Activated T-cell treated with anti-CD3 and anti-CD28 coated beads, Interleukin-2, amount 50 U/mL, for 24 hours (primary cell): ENCODE measurements at regions not wholly inside any gene's neighbourhood (a gene's known extent, or its start where the extent isn't known, plus 50 kb on each side); places are given as distances from the start of the nearest gene placed in this dataset.

ENCODE experiments used
- DNase-seq: peaks from one replicate; pipeline ENCODE4 v3.0.0-alpha.2; 2020
- H3K27ac Mint-ChIP-seq: 2 replicates; pipeline ENCODE4 v1.8.0; 2020; ENCODE audit warnings: mild to moderate bottlenecking, mixed read lengths
- H3K27me3 Mint-ChIP-seq: 2 replicates; pipeline ENCODE4 v1.8.0; 2020; ENCODE audit warnings: mixed read lengths
- H3K36me3 Mint-ChIP-seq: 2 replicates; pipeline ENCODE4 v1.8.0; 2020; ENCODE audit warnings: low read depth, mixed read lengths
- H3K4me1 Mint-ChIP-seq: 2 replicates; pipeline ENCODE4 v1.8.0; 2020; ENCODE audit warnings: low read depth, mixed read lengths
- H3K4me3 Mint-ChIP-seq: 2 replicates; pipeline ENCODE4 v1.8.0; 2020; ENCODE audit warnings: mild to moderate bottlenecking, moderate library complexity, mixed read lengths
- H3K9me3 Mint-ChIP-seq: 2 replicates; pipeline ENCODE4 v1.8.0; 2020; ENCODE audit warnings: mixed read lengths

DNA sequence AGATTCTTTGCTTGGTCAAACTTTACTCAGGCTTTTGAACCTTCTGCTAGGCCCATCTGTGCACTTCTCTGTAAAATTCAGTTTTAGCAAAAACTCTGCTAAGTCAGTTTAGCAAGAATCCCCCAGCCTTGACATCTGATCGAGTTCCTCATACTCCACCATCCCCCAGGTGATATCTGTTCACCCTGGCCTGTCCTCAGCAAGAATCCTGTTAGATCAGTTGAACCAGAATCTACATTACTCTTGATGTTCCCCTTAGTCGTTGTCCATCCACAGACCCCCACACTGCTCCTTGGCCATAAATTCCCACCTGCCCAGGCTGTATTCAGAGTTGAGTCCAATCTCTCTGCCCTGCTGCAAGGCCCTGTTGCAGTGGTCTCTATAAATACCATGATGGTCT, 162.6 kb downstream of the ZNF674 start:
- Mint-ChIP-seq H3K4me1 (peaks cover 4% of the 10 kb centered on the region), H3K27me3 (peaks cover 38% of the 10 kb centered on the region), H3K9me3 (no peaks in the 10 kb centered on the region), H3K36me3 (no peaks in the 10 kb centered on the region), H3K27ac (no peak overlapping the region), H3K4me3 (no peak overlapping the region)
- no peak for DNase-seq

DNA sequence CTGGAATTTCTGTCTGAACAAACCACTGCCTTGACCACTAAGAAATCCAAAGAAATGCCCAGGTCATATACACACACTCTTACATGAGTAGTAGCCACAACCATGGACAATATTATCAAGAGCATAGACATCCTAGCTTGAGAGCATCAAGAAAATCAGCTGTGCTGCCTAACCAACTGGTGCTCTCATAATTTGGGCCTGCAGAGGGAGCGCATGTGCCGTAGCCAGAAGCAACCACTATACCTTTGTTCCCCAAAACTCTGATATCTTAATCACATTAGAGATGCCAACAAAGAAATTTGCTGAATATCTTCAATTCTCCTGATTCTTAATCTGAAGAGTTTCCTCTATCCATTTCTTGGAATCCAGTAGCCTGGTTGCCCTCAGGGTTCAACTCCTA, 163.6 kb downstream of the ZNF674 start:
- H3K9me3 Mint-ChIP-seq, result no peaks in the 10 kb centered on the region
- peak; percentile 34 for DNase-seq

GRCh38 chrX:46380148-46380752, 165.0 kb downstream of the ZNF674 start:
- Mint-ChIP-seq H3K4me3 (no peak overlapping the region), H3K4me1 (peaks cover 15% of the 10 kb centered on the region), H3K36me3 (no peaks in the 10 kb centered on the region), H3K27ac (no peak overlapping the region), H3K27me3 (peaks cover 27% of the 10 kb centered on the region), H3K9me3 (no peaks in the 10 kb centered on the region)
- DNase-seq, result no peak

More for the DNA sequence above, 163.6 kb downstream of the ZNF674 start:
- peaks cover 34% of the 10 kb centered on the region for H3K27me3 Mint-ChIP-seq
- no peak overlapping the region for H3K4me3 Mint-ChIP-seq
- H3K27ac Mint-ChIP-seq, result no peak overlapping the region
- no peaks in the 10 kb centered on the region for H3K36me3 Mint-ChIP-seq
- peaks cover 4% of the 10 kb centered on the region for H3K4me1 Mint-ChIP-seq

DNA sequence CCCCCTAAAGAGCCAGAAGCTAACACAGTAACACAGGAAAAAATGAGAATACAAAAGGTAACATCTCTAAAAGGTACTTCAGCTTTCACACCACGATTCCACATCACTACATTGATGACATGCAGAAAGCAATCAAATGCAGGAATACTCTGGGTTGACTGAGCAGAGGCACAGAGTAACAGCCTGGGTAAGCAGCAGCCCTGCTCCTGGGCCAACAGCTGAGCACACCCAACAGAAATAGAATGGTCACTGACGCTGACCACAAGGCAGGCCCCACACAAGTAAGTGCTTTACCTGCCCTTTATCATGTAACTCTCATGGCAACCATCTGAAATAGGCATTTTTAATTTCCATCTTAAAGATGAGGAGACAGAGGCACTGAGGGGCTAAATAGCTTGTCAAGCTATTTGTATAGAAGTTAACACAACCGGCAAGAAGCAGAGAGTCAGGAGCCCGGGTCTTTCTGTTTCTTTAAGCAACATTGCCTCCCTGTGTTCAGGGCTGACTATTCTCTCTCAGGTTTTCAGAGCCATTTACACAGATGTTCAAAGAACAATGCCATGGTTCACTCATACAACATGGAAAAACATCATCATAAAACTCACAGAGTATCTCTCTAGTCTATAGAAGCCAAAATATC, 168.9 kb downstream of the ZNF674 start:
- Mint-ChIP-seq H3K36me3 (no peaks in the 10 kb centered on the region), H3K27me3 (peaks cover 23% of the 10 kb centered on the region), H3K27ac (no peak overlapping the region), H3K4me3 (no peak overlapping the region), H3K4me1 (peaks cover 20% of the 10 kb centered on the region), H3K9me3 (no peaks in the 10 kb centered on the region)
- DNase-seq, result peak; percentile 31

- Mint-ChIP-seq H3K4me1 (peaks cover 20% of the 10 kb centered on the region), H3K27me3 (peaks cover 20% of the 10 kb centered on the region), H3K27ac (no peak overlapping the region), H3K4me3 (no peak overlapping the region), H3K9me3 (no peaks in the 10 kb centered on the region), H3K36me3 (no peaks in the 10 kb centered on the region)
- DNase-seq, result no peak
Observed at GRCh38 chrX:46375831-46376230, 169.4 kb downstream of the ZNF674 start.

DNA sequence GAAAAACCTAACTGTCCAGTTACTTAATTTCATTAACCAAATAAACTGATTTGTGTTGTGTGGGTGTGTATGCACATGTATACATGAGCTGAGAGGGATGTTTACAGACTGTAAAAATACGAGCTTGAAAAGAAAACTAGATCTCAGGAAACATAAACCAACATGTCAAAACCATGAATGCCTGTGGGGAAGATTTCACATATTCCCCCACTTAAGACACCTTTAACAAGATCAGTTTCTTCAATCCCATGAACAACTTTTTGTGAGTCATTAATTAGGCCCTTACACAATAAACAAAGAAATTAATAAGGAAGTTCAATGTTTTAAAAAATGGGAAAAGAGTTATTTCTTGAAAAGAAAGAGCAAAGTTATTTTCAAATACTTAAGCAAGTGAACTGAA, 170.8 kb downstream of the ZNF674 start:
- Mint-ChIP-seq H3K27ac (no peak overlapping the region), H3K27me3 (peaks cover 15% of the 10 kb centered on the region), H3K36me3 (no peaks in the 10 kb centered on the region), H3K9me3 (no peaks in the 10 kb centered on the region), H3K4me1 (peaks cover 17% of the 10 kb centered on the region), H3K4me3 (no peak overlapping the region)
- no peak for DNase-seq

- Mint-ChIP-seq H3K4me3 (no peak overlapping the region), H3K4me1 (no peaks in the 10 kb centered on the region), H3K36me3 (no peaks in the 10 kb centered on the region), H3K27ac (no peak overlapping the region), H3K27me3 (peaks cover 10% of the 10 kb centered on the region), H3K9me3 (no peaks in the 10 kb centered on the region)
- DNase-seq, result no peak
Observed at GRCh38 chrX:46367491-46367890, 177.7 kb downstream of the ZNF674 start.

DNA sequence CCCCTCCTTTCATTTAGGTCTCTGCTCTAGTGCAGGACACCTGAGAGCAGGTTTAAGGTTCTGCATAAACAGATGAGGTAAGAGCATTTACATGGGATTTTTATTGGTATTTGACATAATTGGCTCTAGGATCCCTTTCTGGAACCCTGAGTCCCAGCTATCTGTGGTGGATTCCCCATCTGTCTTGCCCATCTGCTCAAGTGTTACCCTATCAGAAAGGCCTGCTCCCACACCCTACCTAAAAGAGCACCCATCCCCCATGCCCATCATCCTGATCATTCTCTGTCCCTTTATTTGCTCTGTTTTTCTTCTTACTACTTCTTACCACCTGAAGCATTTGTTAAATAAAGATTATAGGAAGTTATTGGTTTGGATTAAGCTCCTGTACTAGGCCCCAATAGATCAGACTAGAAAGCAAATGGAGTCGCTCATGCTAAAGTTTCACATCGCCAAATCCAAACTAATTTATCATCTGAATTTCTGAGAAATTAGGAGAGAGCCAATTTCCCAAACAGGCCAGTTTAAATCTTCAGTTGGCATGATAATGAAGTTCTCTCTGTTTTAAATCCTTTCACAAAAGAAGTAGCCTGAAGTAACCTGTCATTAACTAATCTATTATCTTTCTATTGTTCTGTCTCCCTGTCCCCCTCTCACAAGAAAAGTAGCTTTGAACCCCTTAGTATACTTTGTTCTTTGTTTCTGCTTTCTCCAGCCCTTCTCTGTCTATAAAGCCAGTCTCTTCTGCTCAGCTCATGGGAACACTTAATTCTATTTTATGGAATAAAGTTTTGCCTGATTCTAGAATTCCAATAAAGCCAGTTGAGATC, 178.6 kb downstream of the ZNF674 start:
- no peak for DNase-seq
- Mint-ChIP-seq H3K4me3 (no peak overlapping the region), H3K4me1 (no peaks in the 10 kb centered on the region), H3K27ac (no peak overlapping the region), H3K27me3 (peaks cover 13% of the 10 kb centered on the region), H3K36me3 (no peaks in the 10 kb centered on the region), H3K9me3 (no peaks in the 10 kb centered on the region)

DNA sequence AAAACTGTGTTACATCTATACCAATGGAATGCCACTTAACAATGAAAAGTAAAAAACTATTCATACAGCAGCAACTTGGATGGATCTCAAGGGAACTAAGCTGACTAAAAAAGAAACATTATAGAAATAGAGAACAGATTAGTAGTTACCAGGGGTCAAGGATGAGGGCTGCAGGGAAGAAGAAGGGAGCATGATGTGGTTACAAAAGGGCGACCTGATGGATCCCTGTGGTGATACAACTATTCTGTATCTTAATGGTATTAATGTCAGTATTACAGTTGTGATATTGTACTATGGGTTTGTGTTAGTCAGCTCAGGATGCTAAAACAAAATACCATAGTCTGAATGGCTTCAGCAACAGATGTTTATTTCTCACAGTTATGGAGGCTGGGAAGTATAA, 190.7 kb downstream of the ZNF674 start:
- Mint-ChIP-seq H3K4me3 (no peak overlapping the region), H3K27me3 (peaks cover 35% of the 10 kb centered on the region), H3K4me1 (no peaks in the 10 kb centered on the region), H3K9me3 (peaks cover 4% of the 10 kb centered on the region), H3K27ac (no peak overlapping the region), H3K36me3 (no peaks in the 10 kb centered on the region)
- DNase-seq, result no peak

GRCh38 chrX:46341767-46342322, 203.4 kb downstream of the ZNF674 start:
- no peak overlapping the region for H3K27ac Mint-ChIP-seq
- no peaks in the 10 kb centered on the region for H3K9me3 Mint-ChIP-seq
- H3K36me3 Mint-ChIP-seq, result no peaks in the 10 kb centered on the region
- DNase-seq, result no peak
- no peak overlapping the region for H3K4me3 Mint-ChIP-seq
- H3K27me3 Mint-ChIP-seq, result peaks cover 55% of the 10 kb centered on the region
- no peaks in the 10 kb centered on the region for H3K4me1 Mint-ChIP-seq

GRCh38 chrX:46340696-46341095, 204.5 kb downstream of the ZNF674 start:
- no peaks in the 10 kb centered on the region for H3K4me1 Mint-ChIP-seq
- DNase-seq, result no peak
- H3K27ac Mint-ChIP-seq, result no peak overlapping the region
- H3K4me3 Mint-ChIP-seq, result no peak overlapping the region
- H3K27me3 Mint-ChIP-seq, result peaks cover 54% of the 10 kb centered on the region
- H3K9me3 Mint-ChIP-seq, result no peaks in the 10 kb centered on the region
- H3K36me3 Mint-ChIP-seq, result no peaks in the 10 kb centered on the region

DNA sequence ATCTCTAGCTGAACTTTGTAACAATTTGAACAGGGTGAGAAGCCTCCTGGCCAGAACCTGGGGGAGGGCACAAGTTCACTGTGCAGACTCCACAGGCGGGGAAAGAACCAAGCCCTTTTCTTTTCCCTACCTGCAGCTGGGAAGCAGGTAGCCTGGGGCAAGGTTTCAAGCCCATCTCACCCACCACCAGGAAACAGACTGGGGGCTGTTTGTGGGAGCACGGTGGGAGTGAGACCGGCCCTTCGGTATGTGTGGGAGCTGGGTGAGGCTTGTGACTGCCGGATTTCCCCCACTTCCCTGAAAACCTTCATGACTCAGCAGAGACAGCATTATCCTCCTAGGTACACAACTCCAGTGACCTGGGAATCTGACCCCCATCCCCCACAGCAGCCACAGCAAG, 211.7 kb downstream of the ZNF674 start:
- peaks cover 2% of the 10 kb centered on the region for H3K9me3 Mint-ChIP-seq

GRCh38 chrX:46330981-46331380, 214.2 kb downstream of the ZNF674 start:
- peaks cover 2% of the 10 kb centered on the region for H3K9me3 Mint-ChIP-seq
- no peaks in the 10 kb centered on the region for H3K36me3 Mint-ChIP-seq

More for the DNA sequence above, 211.7 kb downstream of the ZNF674 start:
- Mint-ChIP-seq H3K4me3 (no peak overlapping the region), H3K36me3 (no peaks in the 10 kb centered on the region), H3K27ac (no peak overlapping the region), H3K27me3 (peaks cover 56% of the 10 kb centered on the region), H3K4me1 (peaks cover 3% of the 10 kb centered on the region)
- no peak for DNase-seq

DNA sequence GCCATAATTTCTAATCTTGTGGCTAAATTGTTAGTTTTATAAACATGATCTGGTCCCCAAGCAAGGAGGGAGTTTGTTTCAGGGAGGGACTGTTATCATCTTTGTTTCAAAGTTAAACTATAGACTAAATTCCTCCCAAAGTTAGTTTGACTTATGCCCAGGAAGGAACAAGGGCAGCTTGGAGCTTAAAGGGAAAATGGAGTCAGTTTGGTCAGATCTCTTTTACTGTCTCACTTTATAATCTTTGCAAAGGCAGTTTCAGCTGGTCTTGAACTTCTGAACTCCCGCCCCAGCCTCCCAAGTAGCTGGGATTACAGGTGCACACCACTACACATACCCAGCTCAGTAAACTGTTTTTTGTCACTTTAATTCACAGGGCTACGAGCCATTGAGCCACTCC, 214.7 kb downstream of the ZNF674 start:
- no peak for DNase-seq
- H3K4me1 Mint-ChIP-seq, result peaks cover 24% of the 10 kb centered on the region
- no peak overlapping the region for H3K4me3 Mint-ChIP-seq
- H3K36me3 Mint-ChIP-seq, result no peaks in the 10 kb centered on the region
- no peak overlapping the region for H3K27ac Mint-ChIP-seq
- H3K9me3 Mint-ChIP-seq, result peaks cover 2% of the 10 kb centered on the region
- peaks cover 52% of the 10 kb centered on the region for H3K27me3 Mint-ChIP-seq

More at GRCh38 chrX:46330981-46331380, 214.2 kb downstream of the ZNF674 start:
- Mint-ChIP-seq H3K27ac (no peak overlapping the region), H3K4me3 (no peak overlapping the region), H3K27me3 (peaks cover 53% of the 10 kb centered on the region), H3K4me1 (peaks cover 19% of the 10 kb centered on the region)
- DNase-seq, result no peak

- Mint-ChIP-seq H3K27me3 (peaks cover 39% of the 10 kb centered on the region), H3K4me3 (no peak overlapping the region), H3K4me1 (peaks cover 40% of the 10 kb centered on the region), H3K27ac (no peak overlapping the region), H3K36me3 (no peaks in the 10 kb centered on the region), H3K9me3 (no peaks in the 10 kb centered on the region)
- DNase-seq, result no peak
Observed at GRCh38 chrX:46328133-46328532, 217.1 kb downstream of the ZNF674 start.
